C4-2B (cell line): ENCODE measurements at regions not wholly inside any gene's neighbourhood (a gene's known extent, or its start where the extent isn't known, plus 50 kb on each side); places are given as distances from the start of the nearest gene placed in this dataset.

Experiments used
- H3K27ac ChIP-seq: fragments of 450-650 bp; 2 replicates; pipeline ENCODE4 v1.5.1; 2017
- ZFX ChIP-seq: fragments of 450-650 bp; IDR thresholded peaks from 2 replicates; pipeline ENCODE4 v1.6.1; 2017
- TF ChIP-seq, protein P1 (sequence below): fragments of 450-650 bp; conservative IDR thresholded peaks from 2 replicates; pipeline ENCODE4 v1.5.1; 2017; ENCODE audit warnings: mild to moderate bottlenecking

- TF ChIP-seq ZFX: no peak
- TF ChIP-seq, protein P1, sequence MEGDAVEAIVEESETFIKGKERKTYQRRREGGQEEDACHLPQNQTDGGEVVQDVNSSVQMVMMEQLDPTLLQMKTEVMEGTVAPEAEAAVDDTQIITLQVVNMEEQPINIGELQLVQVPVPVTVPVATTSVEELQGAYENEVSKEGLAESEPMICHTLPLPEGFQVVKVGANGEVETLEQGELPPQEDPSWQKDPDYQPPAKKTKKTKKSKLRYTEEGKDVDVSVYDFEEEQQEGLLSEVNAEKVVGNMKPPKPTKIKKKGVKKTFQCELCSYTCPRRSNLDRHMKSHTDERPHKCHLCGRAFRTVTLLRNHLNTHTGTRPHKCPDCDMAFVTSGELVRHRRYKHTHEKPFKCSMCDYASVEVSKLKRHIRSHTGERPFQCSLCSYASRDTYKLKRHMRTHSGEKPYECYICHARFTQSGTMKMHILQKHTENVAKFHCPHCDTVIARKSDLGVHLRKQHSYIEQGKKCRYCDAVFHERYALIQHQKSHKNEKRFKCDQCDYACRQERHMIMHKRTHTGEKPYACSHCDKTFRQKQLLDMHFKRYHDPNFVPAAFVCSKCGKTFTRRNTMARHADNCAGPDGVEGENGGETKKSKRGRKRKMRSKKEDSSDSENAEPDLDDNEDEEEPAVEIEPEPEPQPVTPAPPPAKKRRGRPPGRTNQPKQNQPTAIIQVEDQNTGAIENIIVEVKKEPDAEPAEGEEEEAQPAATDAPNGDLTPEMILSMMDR: no peak
- H3K27ac ChIP-seq: no peak overlapping the region
Observed at GRCh38 chr3:159174715-159175692, 373.1 kb downstream of the MFSD1 start.

DNA sequence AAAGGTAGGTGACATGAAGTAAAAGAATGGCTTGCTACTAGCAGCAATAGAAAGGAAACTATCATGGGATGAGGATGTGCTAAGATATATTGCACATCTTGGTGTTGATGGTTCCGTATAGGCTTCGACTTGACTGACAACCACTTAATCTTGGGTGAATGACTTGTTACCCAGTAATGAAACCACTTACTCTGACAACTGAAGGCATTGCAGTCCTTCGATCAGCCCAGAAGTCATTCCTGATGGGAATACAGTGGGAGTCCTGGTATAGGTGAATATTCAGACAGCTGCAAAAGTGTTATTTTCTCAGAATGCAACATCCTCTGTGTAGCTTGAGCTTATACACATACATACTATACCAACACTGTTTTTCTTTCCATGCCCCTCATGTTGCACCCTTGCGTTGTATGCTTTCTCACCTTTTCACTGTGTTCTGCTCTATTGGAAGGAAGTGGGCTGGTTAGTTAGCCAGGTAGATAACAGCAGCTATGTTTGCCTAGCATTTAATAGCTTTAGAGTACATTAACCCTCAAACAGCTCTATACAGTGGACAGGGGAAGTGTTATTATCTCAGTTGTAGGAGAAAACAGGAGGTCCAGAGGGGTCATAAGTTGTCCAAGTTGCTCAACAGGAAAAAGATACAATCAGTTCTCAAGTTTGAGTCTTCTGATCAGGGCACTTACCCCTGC, 376.5 kb downstream of the MFSD1 start:
- H3K27ac ChIP-seq: no peak overlapping the region
- no peak for TF ChIP-seq ZFX
- TF ChIP-seq, protein P1: no peak

DNA sequence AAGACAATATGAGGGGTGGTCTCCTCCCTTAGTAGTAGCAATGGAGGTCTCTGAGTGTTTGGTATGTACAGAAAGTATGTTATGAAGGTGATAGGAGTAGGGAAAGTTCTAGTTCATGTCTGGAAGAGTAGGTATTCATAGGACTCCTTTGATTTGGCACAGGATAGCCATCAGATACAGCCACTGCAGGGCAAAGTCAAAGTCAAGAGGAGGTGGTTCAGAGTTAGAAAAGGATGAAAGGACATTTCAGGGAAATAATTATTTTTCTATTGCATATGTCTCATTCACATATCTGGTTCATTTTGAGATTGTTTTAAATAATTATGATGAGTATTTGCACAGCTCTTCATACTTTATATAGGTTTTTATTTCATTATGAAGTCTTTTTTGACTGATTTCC, 381.1 kb downstream of the MFSD1 start:
- TF ChIP-seq, protein P1: no peak
- TF ChIP-seq ZFX: no peak
- no peak overlapping the region for H3K27ac ChIP-seq

DNA sequence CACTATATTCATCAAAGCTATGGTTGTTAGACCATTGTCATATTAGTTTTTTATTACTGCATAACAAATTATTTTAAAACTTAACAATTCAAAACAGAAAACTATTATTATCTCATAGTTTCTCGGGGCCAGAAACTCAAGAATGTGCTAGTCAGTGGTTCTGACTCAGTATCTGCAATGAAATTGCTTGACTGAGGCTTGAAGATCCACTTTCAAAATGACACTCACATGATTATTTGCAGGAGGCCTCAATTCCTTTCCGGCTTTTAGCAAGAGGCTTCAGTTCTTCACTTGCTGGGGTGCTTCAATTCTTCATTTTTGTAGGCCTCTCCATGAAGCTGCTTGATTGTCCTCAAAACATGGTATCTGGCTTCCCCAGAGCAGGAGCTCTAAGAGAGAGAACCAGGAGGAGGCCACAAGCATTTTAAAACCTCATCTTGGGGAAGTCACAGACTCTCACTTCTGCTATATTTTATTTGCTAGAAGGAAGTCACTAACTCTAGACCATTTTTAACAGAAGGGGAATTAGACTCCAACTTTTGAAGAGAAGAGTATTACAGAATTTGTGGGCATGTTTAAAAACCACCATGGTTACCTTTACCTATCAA, 383.7 kb downstream of the MFSD1 start:
- no peak overlapping the region for H3K27ac ChIP-seq
- TF ChIP-seq, protein P1: no peak
- TF ChIP-seq ZFX: no peak

DNA sequence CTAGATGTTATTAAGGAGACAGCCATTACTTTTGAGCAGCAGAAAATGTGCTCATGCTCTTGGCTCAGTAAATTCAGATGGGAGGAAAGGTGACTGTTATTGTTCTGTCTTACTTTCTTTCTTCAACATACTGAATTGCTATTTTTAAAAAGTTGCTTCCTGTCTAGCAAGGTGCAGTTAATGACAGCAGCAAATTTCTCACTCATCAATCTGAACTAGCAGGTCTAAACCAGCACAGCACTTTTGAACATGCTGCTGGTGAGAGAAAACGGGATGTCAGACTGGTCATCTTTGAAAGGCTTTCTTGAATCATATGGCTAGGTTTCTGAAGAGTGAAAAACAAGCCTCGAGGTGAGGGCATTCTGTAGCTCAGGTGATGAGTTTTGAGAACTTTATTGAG, 384.7 kb downstream of the MFSD1 start:
- TF ChIP-seq, protein P1: no peak
- TF ChIP-seq ZFX: no peak
- H3K27ac ChIP-seq: no peak overlapping the region

GRCh38 chr3:159187232-159187631, 385.4 kb downstream of the MFSD1 start:
- no peak overlapping the region for H3K27ac ChIP-seq
- TF ChIP-seq, protein P1: no peak
- no peak for TF ChIP-seq ZFX

DNA sequence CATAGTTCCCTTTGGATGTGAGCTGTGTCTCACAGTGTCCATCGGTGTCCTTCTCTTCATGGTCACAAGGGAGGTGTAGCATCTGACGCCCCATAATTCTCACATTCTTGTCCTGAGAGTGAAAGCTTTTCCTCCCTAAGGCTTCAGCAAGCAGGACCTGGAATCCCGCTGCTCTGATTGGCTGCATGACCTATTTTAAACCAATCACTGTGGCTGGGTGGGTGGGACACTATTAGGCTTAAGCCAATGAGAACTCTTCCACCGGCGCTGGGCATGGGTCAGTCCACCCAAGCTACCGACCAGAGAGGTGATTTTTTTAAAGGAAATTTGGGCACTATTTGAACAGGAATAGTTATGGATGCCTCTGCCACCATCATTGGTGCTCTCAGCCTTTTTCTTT, 385.9 kb downstream of the MFSD1 start:
- no peak overlapping the region for H3K27ac ChIP-seq
- no peak for TF ChIP-seq ZFX
- TF ChIP-seq, protein P1: no peak
